GM12878 (cell line): ENCODE measurements at regions not wholly inside any gene's neighbourhood (a gene's known extent, or its start where the extent isn't known, plus 50 kb on each side); places are given as distances from the start of the nearest gene placed in this dataset.

ENCODE experiments used
- ATAC-seq: fragments of 200-7000 bp; cut with Tn5 transposase; 3 replicates; pipeline ENCODE4 v1.9.1; 2020; ENCODE audit warnings: mild to moderate bottlenecking, moderate library complexity
- BruUV-seq: library from RNA; stranded (reverse); fragments of 400-500 nt; replicated peaks from 2 replicates; lab custom pipeline; 2021; lab: Mats Ljungman, UMichigan
- CTCF ChIA-PET: fragments of 300-600 bp; sonication (Branson Sonifier 250); formaldehyde crosslinking; extraction: SDS; loops from one replicate; lab custom pipeline; 2021; ENCODE audit warnings: inconsistent platforms; lab: Yijun Ruan, JAX
- POLR2A ChIA-PET: fragments of 350-600 bp; formaldehyde crosslinking; extraction: SDS; loops from one replicate; lab custom pipeline; 2021; ENCODE audit warnings: inconsistent platforms; lab: Charles Lee
- RAD21 ChIA-PET: fragments of 300-600 bp; sonication (Branson Sonifier 250); formaldehyde crosslinking; loops from one replicate; lab custom pipeline; 2023; ENCODE audit warnings: antibody characterized with exemption; ENCODE audit not compliant: unreplicated experiment; lab: Charles Lee
- SMC1A ChIA-PET: fragments of 300-600 bp; sonication (Branson Sonifier 250); formaldehyde crosslinking; loops from one replicate; lab custom pipeline; 2023; ENCODE audit not compliant: unreplicated experiment, uncharacterized antibody; lab: Charles Lee
- DNase-seq: peaks from one replicate; pipeline ENCODE4 v3.0.0-alpha.2; 2011; ENCODE audit warnings: low read depth, low spot score
- FAIRE-seq: peaks from 3 replicates; lab custom pipeline; 2011; peaks lifted over from hg19 to GRCh38; lab: Jason Lieb, UNC
- H2AFZ ChIP-seq: 2 replicates; pipeline ENCODE4 v1.6.0; 2011; ENCODE audit warnings: low read depth, low read length, control low read depth; ENCODE audit not compliant: control insufficient read depth
- H3K27ac ChIP-seq: 2 replicates; pipeline ENCODE4 v1.5.1; 2011; ENCODE audit warnings: control low read depth; ENCODE audit not compliant: control insufficient read depth, insufficient read depth
- H3K27me3 ChIP-seq, 2 experiments: replicated peaks in 1 of 2; 2 replicates each; pipeline versions ENCODE4 v1.6.0 to v1.6.1; 2011; ENCODE audit warnings: low read length in 1 of 2; ENCODE audit not compliant: control insufficient read depth in 2 of 2, insufficient read depth in 2 of 2
- H3K36me3 ChIP-seq, 2 experiments: 2 replicates each; pipeline ENCODE4 v1.5.1; 2011; ENCODE audit warnings: low read length in 1 of 2; ENCODE audit not compliant: control insufficient read depth in 2 of 2, insufficient read depth in 2 of 2
- H3K4me1 ChIP-seq: 2 replicates; pipeline ENCODE4 v1.6.1; 2011; ENCODE audit warnings: mild to moderate bottlenecking, low read length, moderate library complexity, mixed read lengths; ENCODE audit not compliant: control insufficient read depth, insufficient read depth
- H3K4me2 ChIP-seq: 2 replicates; pipeline ENCODE4 v1.6.0; 2011; ENCODE audit warnings: control low read depth; ENCODE audit not compliant: control insufficient read depth, insufficient read depth
- H3K4me3 ChIP-seq: fragments of 200-600 bp; sonication (generic); 2 replicates; pipeline ENCODE4 v1.5.1; 2016
- H3K79me2 ChIP-seq: 2 replicates; pipeline ENCODE4 v1.6.0; 2011; ENCODE audit warnings: low read length; ENCODE audit not compliant: control insufficient read depth, insufficient read depth
- H3K9ac ChIP-seq: 2 replicates; pipeline ENCODE4 v1.8.0; 2011; ENCODE audit warnings: low read length, control low read depth, mixed read lengths; ENCODE audit not compliant: control insufficient read depth, insufficient read depth
- H3K9me3 ChIP-seq: replicated peaks from 3 replicates; pipeline ENCODE4 v1.5.1; 2011; ENCODE audit warnings: mild to moderate bottlenecking, low read length; ENCODE audit not compliant: control insufficient read depth, insufficient read depth
- H4K20me1 ChIP-seq: 2 replicates; pipeline ENCODE4 v1.6.0; 2011; ENCODE audit not compliant: control insufficient read depth, insufficient read depth
- ASH2L ChIP-seq: fragments of 300-600, 200-600 bp; sonication (generic); IDR thresholded peaks from 2 replicates; pipeline ENCODE4 v1.6.1; 2017; ENCODE audit warnings: low read depth, mild to moderate bottlenecking, borderline replicate concordance
- BCL11A ChIP-seq: IDR thresholded peaks from 2 replicates; pipeline ENCODE4 v1.6.1; 2011; ENCODE audit warnings: low read depth, low read length
- CHD2 ChIP-seq: IDR thresholded peaks from 2 replicates; pipeline ENCODE4 v1.6.1; 2011; ENCODE audit warnings: low read depth, low read length, improper control_type of control experiment, borderline replicate concordance
- CREB1 ChIP-seq: IDR thresholded peaks from 2 replicates; pipeline ENCODE4 v1.6.1; 2012; ENCODE audit warnings: low read depth, mild to moderate bottlenecking, inconsistent platforms
- EGR1 ChIP-seq, 2 experiments: IDR thresholded peaks; 1 replicate in 1 of 2; 2 replicates in 1 of 2; pipeline ENCODE4 v1.6.1; 2011 to 2012; ENCODE audit warnings: low read depth in 2 of 2, low read length in 2 of 2, borderline replicate concordance in 1 of 2, mild to moderate bottlenecking in 1 of 2, moderate library complexity in 1 of 2
- REST ChIP-seq: IDR thresholded peaks from 2 replicates; pipeline ENCODE4 v1.6.1; 2012; ENCODE audit warnings: mild to moderate bottlenecking, low read depth, low read length
- RUNX3 ChIP-seq: IDR thresholded peaks from 2 replicates; pipeline ENCODE4 v1.6.1; 2012; ENCODE audit warnings: low read length, inconsistent platforms
- SREBF1 ChIP-seq: IDR thresholded peaks from 2 replicates; pipeline ENCODE4 v1.6.1; 2012; ENCODE audit warnings: mild to moderate bottlenecking, low read length
- WGBS: methylation state at CpG from one replicate; pipeline ENCODE4 v1.1.6; 2016; ENCODE audit warnings: low lambda C conversion rate; ENCODE audit not compliant: insufficient replicate concordance, insufficient coverage; ENCODE audit errors: missing lambda C conversion rate; 5-methylcytosine and 5-hydroxymethylcytosine counted together
- in situ Hi-C: fragments of 300-500 bp; cut with MboI; formaldehyde crosslinking; loops from 9 replicates; pipeline ENCODE4 v1.14.3; 2018; ENCODE audit warnings: mixed read lengths
- intact Hi-C: fragments of 100-400 bp; cut with micrococcal nuclease; formaldehyde crosslinking; loops from one replicate; pipeline ENCODE4 v1.14.2; 2022; ENCODE audit not compliant: unreplicated experiment

DNA sequence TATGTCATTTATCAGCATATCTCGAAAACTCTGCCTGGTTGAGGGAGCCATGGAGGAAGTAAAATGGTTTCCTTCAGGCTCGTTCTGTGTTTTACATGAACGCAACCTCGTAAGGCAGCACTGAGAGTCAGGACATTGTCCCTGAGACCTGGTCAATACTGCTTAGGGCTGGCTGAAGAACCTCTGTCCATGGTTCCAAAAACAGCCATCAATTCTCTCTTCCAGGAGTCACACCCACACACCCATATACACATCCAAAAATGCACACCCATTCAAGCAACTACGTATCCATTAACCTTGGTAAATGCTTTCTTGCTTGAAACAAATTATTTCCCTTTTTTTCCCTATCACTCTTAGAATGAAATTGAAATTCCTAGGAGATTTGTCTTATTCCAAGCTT, 91.0 kb upstream of the CHL1 start:
- SMC1A ChIA-PET = no interaction called here
- no peaks in the 10 kb centered on the region for H3K9me3 ChIP-seq
- no peaks in the 10 kb centered on the region for H3K79me2 ChIP-seq
- RAD21 ChIA-PET = no interaction called here
- no peaks in the 10 kb centered on the region for H4K20me1 ChIP-seq
- no peaks in the 10 kb centered on the region for H3K4me1 ChIP-seq
- no peak overlapping the region for H3K4me2 ChIP-seq
- no peak overlapping the region for H3K9ac ChIP-seq
- no peak for ATAC-seq
- BruUV-seq = no TSS peak
- no peak overlapping the region for H3K27ac ChIP-seq
- DNase-seq = no peak
- WGBS = 49% methylated on average over 5 of the region's 5 CpGs
- no peak for TF ChIP-seq SREBF1
- TF ChIP-seq EGR1 (IDR thresholded peaks at IDR 0.05; ENCODE audit: borderline replicate concordance in 1 of 2, low read depth in 2 of 2, low read length in 2 of 2) = no peak
- peak; percentile 46; the same call in 1 of the 2 replicates for TF ChIP-seq REST
- no peak for TF ChIP-seq RUNX3
- TF ChIP-seq BCL11A = no peak
- no peak for TF ChIP-seq ASH2L
- no peak for TF ChIP-seq CHD2
- no peak for TF ChIP-seq CREB1
- in situ Hi-C loops = no loop called here
- POLR2A ChIA-PET = no interaction called here
- no peak overlapping the region for H3K4me3 ChIP-seq
- no peak overlapping the region for H2AFZ ChIP-seq
- CTCF ChIA-PET = no interaction called here
- H3K27me3 ChIP-seq = no peaks in the 10 kb centered on the region
- intact Hi-C loops = no loop called here
- no peaks in the 10 kb centered on the region for H3K36me3 ChIP-seq
- no peak for FAIRE-seq
